Keratinocyte (primary cell): ENCODE measurements at regions not wholly inside any gene's neighbourhood (a gene's known extent, or its start where the extent isn't known, plus 50 kb on each side); places are given as distances from the start of the nearest gene placed in this dataset.

Source experiments
- DNase-seq: peaks from one replicate; pipeline ENCODE4 v3.0.0-alpha.2; 2011; ENCODE audit warnings: low read depth, missing footprints, low spot score
- FAIRE-seq: peaks from 2 replicates; lab custom pipeline; 2011; peaks lifted over from hg19 to GRCh38; lab: Jason Lieb, UNC
- H2AFZ ChIP-seq: 2 replicates; pipeline ENCODE4 v1.6.0; 2012; ENCODE audit warnings: low read length, control low read depth, inconsistent platforms; ENCODE audit not compliant: control insufficient read depth
- H3K27ac ChIP-seq: 2 replicates; pipeline ENCODE4 v1.5.1; 2011; ENCODE audit warnings: low read length; ENCODE audit not compliant: control insufficient read depth, insufficient read depth
- H3K27me3 ChIP-seq: 3 replicates; pipeline ENCODE4 v1.6.0; 2011; ENCODE audit warnings: low read length; ENCODE audit not compliant: control insufficient read depth, insufficient read depth; ENCODE audit errors: extremely low read depth
- H3K36me3 ChIP-seq, 2 experiments: 2 replicates in 1 of 2; 3 replicates in 1 of 2; pipeline ENCODE4 v1.5.1; 2011; ENCODE audit warnings: low read length in 2 of 2, mild to moderate bottlenecking in 1 of 2; ENCODE audit not compliant: control insufficient read depth in 2 of 2, insufficient read depth in 2 of 2; ENCODE audit errors: extremely low read depth in 1 of 2
- H3K4me1 ChIP-seq: 3 replicates; pipeline ENCODE4 v1.5.1; 2011; ENCODE audit warnings: low read length; ENCODE audit not compliant: control insufficient read depth, insufficient read depth; ENCODE audit errors: extremely low read depth
- H3K4me2 ChIP-seq: 3 replicates; pipeline ENCODE4 v1.6.0; 2011; ENCODE audit warnings: low read depth, low read length; ENCODE audit not compliant: control insufficient read depth, insufficient read depth; ENCODE audit errors: extremely low read depth
- H3K4me3 ChIP-seq, 3 experiments: fragments of 200-600 bp in 1 of 3; sonication (generic) in 1 of 3; 2 replicates in 2 of 3; 3 replicates in 1 of 3; pipeline ENCODE4 v1.5.1; 2011 to 2016; ENCODE audit warnings: low read length in 3 of 3, mild to moderate bottlenecking in 3 of 3, control low read depth in 2 of 3, inconsistent platforms in 1 of 3, low read depth in 1 of 3, mixed read lengths in 1 of 3, mixed run types in 1 of 3, moderate library complexity in 1 of 3; ENCODE audit not compliant: control insufficient read depth in 2 of 3, insufficient read depth in 2 of 3; ENCODE audit errors: extremely low read depth in 1 of 3
- H3K79me2 ChIP-seq: 2 replicates; pipeline ENCODE4 v1.6.0; 2012; ENCODE audit warnings: low read length; ENCODE audit not compliant: control insufficient read depth, insufficient read depth
- H3K9ac ChIP-seq: 3 replicates; pipeline ENCODE4 v1.6.0; 2011; ENCODE audit warnings: low read length; ENCODE audit not compliant: control insufficient read depth, insufficient read depth; ENCODE audit errors: extremely low read depth
- H3K9me1 ChIP-seq: 3 replicates; pipeline ENCODE4 v1.6.0; 2011; ENCODE audit warnings: low read length; ENCODE audit not compliant: control insufficient read depth, insufficient read depth; ENCODE audit errors: extremely low read depth
- H3K9me3 ChIP-seq: 2 replicates; pipeline ENCODE4 v1.5.1; 2012; ENCODE audit warnings: low read depth, low read length; ENCODE audit not compliant: control insufficient read depth
- H4K20me1 ChIP-seq: 3 replicates; pipeline ENCODE4 v1.6.0; 2011; ENCODE audit warnings: low read length; ENCODE audit not compliant: control insufficient read depth, insufficient read depth; ENCODE audit errors: extremely low read depth
- CTCF ChIP-seq, 3 experiments: IDR thresholded peaks in 1 of 3; conservative IDR thresholded peaks in 1 of 3; optimal IDR thresholded peaks in 1 of 3; 2 replicates in 2 of 3; 3 replicates in 1 of 3; pipeline versions ENCODE3 to v1.5.1; 2011; ENCODE audit warnings: low read length in 3 of 3, mild to moderate bottlenecking in 3 of 3, moderate library complexity in 2 of 3, control low read depth in 1 of 3, inconsistent platforms in 1 of 3; ENCODE audit not compliant: insufficient read depth in 2 of 3; ENCODE audit errors: extremely low read depth in 1 of 3
- EZH2 ChIP-seq: IDR thresholded peaks from one replicate; pipeline ENCODE4 v1.6.1; 2012; ENCODE audit warnings: inconsistent platforms, mild to moderate bottlenecking, low read length, moderate library complexity
- dilution Hi-C: fragments of 300-500 bp; cut with MboI; formaldehyde crosslinking; loops from one replicate; pipeline ENCODE4 v1.7.0; 2020; ENCODE audit warnings: low sequenced_read_pairs; ENCODE audit not compliant: extremely low pct_ligation_motif_present

GRCh38 chr3:81249540-81250029 is 511.9 kb downstream of the GBE1 start:
- dilution Hi-C loops: no loop called here
- FAIRE-seq (no peak), DNase-seq (no peak)
- Histone ChIP-seq H3K36me3 (no peaks in the 10 kb centered on the region), H3K9me3 (no peaks in the 10 kb centered on the region), H3K27ac (no peak overlapping the region), H3K4me1 (no peaks in the 10 kb centered on the region), H3K79me2 (no peaks in the 10 kb centered on the region), H3K27me3 (no peaks in the 10 kb centered on the region), H3K4me2 (no peak overlapping the region), H4K20me1 (no peaks in the 10 kb centered on the region), H3K9me1 (no peaks in the 10 kb centered on the region), H3K9ac (no peak overlapping the region), H3K4me3 (no peak overlapping the region), H2AFZ (no peak overlapping the region)
- TF ChIP-seq EZH2: no peak
- TF ChIP-seq CTCF (optimal IDR thresholded peaks at IDR 0.05 in 1 of 3, IDR thresholded peaks at IDR 0.05 in 1 of 3, conservative IDR thresholded peaks at IDR 0.05 in 1 of 3; ENCODE audit: extremely low read depth in 1 of 3, insufficient read depth in 2 of 3, low read length in 3 of 3): no peak

DNA sequence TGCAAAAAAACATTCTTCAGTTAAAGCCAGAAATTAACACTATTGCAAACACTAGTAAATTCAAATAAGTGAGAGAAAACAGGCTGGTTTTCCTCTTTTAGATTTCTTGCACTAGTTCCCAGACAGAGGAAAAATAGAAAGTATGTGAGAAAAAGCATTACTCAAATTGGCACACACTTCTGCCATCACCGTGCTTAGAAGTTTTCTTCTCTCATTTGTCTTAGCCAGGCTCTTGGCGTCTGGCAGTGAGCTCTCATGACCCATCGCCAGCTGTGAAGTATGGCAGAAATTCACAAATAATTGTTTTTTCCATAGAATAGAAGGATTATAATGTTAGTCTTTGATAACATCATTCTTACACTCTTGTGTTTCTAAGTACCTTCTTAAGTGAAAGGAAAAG is 515.9 kb downstream of the GBE1 start:
- TF ChIP-seq EZH2 (no peak), CTCF (optimal IDR thresholded peaks at IDR 0.05 in 1 of 3, IDR thresholded peaks at IDR 0.05 in 1 of 3, conservative IDR thresholded peaks at IDR 0.05 in 1 of 3; ENCODE audit: extremely low read depth in 1 of 3, insufficient read depth in 2 of 3, low read length in 3 of 3) (no peak)
- Histone ChIP-seq H3K9ac (no peak overlapping the region), H3K27ac (no peak overlapping the region), H3K9me3 (no peaks in the 10 kb centered on the region), H3K27me3 (no peaks in the 10 kb centered on the region), H4K20me1 (no peaks in the 10 kb centered on the region), H3K79me2 (no peaks in the 10 kb centered on the region), H3K4me1 (no peaks in the 10 kb centered on the region), H2AFZ (no peak overlapping the region), H3K4me2 (no peak overlapping the region), H3K36me3 (no peaks in the 10 kb centered on the region), H3K9me1 (no peaks in the 10 kb centered on the region), H3K4me3 (no peak overlapping the region)
- DNase-seq (no peak), FAIRE-seq (no peak)
- dilution Hi-C loops: no loop called here
